Neural progenitor cell (in vitro differentiated cells): ENCODE measurements at regions not wholly inside any gene's neighbourhood (a gene's known extent, or its start where the extent isn't known, plus 50 kb on each side); places are given as distances from the start of the nearest gene placed in this dataset.

ENCODE experiments used
- DNase-seq: peaks from one replicate; pipeline ENCODE4 v3.0.0-alpha.2; 2016; ENCODE audit warnings: low spot score
- H2AFZ ChIP-seq: fragments of 200-600 bp; sonication (generic); replicated peaks from 2 replicates; pipeline ENCODE4 v1.6.1; 2016; ENCODE audit warnings: antibody characterized with exemption
- H3F3A ChIP-seq: fragments of 200-600 bp; sonication (generic); 2 replicates; pipeline ENCODE4 v1.6.1; 2016; ENCODE audit warnings: antibody characterized with exemption, low read depth
- H3K27ac ChIP-seq: fragments of 200-600 bp; sonication (generic); 2 replicates; pipeline ENCODE4 v1.5.1; 2016; ENCODE audit warnings: mild to moderate bottlenecking
- H3K27me3 ChIP-seq: fragments of 200-600 bp; sonication (generic); 2 replicates; pipeline ENCODE4 v1.6.1; 2016; ENCODE audit warnings: mild to moderate bottlenecking, moderate library complexity
- H3K36me3 ChIP-seq: fragments of 200-600 bp; sonication (generic); 2 replicates; pipeline ENCODE4 v1.5.1; 2016
- H3K4me1 ChIP-seq: fragments of 200-600 bp; sonication (generic); 2 replicates; pipeline ENCODE4 v1.6.1; 2016; ENCODE audit warnings: mixed run types
- H3K4me2 ChIP-seq: fragments of 200-600 bp; sonication (generic); 2 replicates; pipeline ENCODE4 v1.6.1; 2016
- H3K4me3 ChIP-seq: fragments of 200-600 bp; sonication (generic); 2 replicates; pipeline ENCODE4 v1.5.1; 2016
- H3K79me2 ChIP-seq: fragments of 200-600 bp; sonication (generic); 2 replicates; pipeline ENCODE4 v1.6.1; 2016; ENCODE audit warnings: low read depth
- H3K9ac ChIP-seq: fragments of 200-600 bp; sonication (generic); 2 replicates; pipeline ENCODE4 v1.6.1; 2016
- H3K9me3 ChIP-seq: fragments of 200-600 bp; sonication (generic); 2 replicates; pipeline ENCODE4 v1.5.1; 2016; ENCODE audit warnings: low read depth
- H4K20me1 ChIP-seq: fragments of 200-600 bp; sonication (generic); 2 replicates; pipeline ENCODE4 v1.6.1; 2016; ENCODE audit warnings: low read depth
- H3K27ac Mint-ChIP-seq: 3 replicates; pipeline ENCODE4 v1.8.0; 2021; ENCODE audit warnings: mixed read lengths
- H3K27me3 Mint-ChIP-seq: 2 replicates; pipeline ENCODE4 v1.8.0; 2022; ENCODE audit warnings: low read depth, mild to moderate bottlenecking, inconsistent platforms, moderate library complexity, mixed read lengths; ENCODE audit not compliant: insufficient read depth
- H3K36me3 Mint-ChIP-seq: 3 replicates; pipeline ENCODE4 v1.8.0; 2021; ENCODE audit warnings: mixed read lengths
- H3K4me1 Mint-ChIP-seq: 3 replicates; pipeline ENCODE4 v1.8.0; 2021; ENCODE audit warnings: mixed read lengths
- H3K4me3 Mint-ChIP-seq: 3 replicates; pipeline ENCODE4 v1.8.0; 2021; ENCODE audit warnings: mild to moderate bottlenecking, moderate library complexity, mixed read lengths
- H3K9me3 Mint-ChIP-seq: 3 replicates; pipeline ENCODE4 v1.8.0; 2020; ENCODE audit warnings: mixed read lengths
- CTCF ChIP-seq: fragments of 200-600 bp; sonication (generic); IDR thresholded peaks from 2 replicates; pipeline ENCODE4 v1.5.1; 2017; ENCODE audit warnings: antibody characterized with exemption, mild to moderate bottlenecking
- EZH2 ChIP-seq: fragments of 200-600 bp; sonication (generic); IDR thresholded peaks from 2 replicates; pipeline ENCODE4 v1.6.1; 2017; ENCODE audit warnings: antibody characterized with exemption, mild to moderate bottlenecking, moderate library complexity
- EZH2phosphoT487 ChIP-seq: fragments of 200-600 bp; sonication (generic); IDR thresholded peaks from 2 replicates; pipeline ENCODE4 v1.6.1; 2017; ENCODE audit warnings: antibody characterized with exemption

- no peak for DNase-seq
- no peaks in the 10 kb centered on the region for H3K9me3 Mint-ChIP-seq
- Histone ChIP-seq H2AFZ (no peak overlapping the region), H3K79me2 (no peaks in the 10 kb centered on the region), H3K36me3 (no peaks in the 10 kb centered on the region), H3K4me2 (no peak overlapping the region), H4K20me1 (peaks cover 4% of the 10 kb centered on the region), H3K27me3 (no peaks in the 10 kb centered on the region), H3K9ac (no peak overlapping the region), H3F3A (peaks cover 11% of the 10 kb centered on the region), H3K4me3 (no peak overlapping the region), H3K9me3 (no peaks in the 10 kb centered on the region), H3K27ac (no peak overlapping the region), H3K4me1 (peaks cover 21% of the 10 kb centered on the region)
- no peak overlapping the region for H3K4me3 Mint-ChIP-seq
- H3K36me3 Mint-ChIP-seq = peaks cover 14% of the 10 kb centered on the region
- TF ChIP-seq EZH2 (no peak), CTCF (no peak), EZH2phosphoT487 (no peak)
- peaks cover 25% of the 10 kb centered on the region for H3K4me1 Mint-ChIP-seq
- peak overlapping the region; percentile 55 for H3K27ac Mint-ChIP-seq
- no peaks in the 10 kb centered on the region for H3K27me3 Mint-ChIP-seq
These were observed 82.7 kb downstream of the RPL27A start for GRCh38 chr11:8765294-8765693.

- H3K4me1 ChIP-seq = peaks cover 21% of the 10 kb centered on the region
- no peaks in the 10 kb centered on the region for H3K36me3 ChIP-seq
- H3K36me3 Mint-ChIP-seq = peaks cover 16% of the 10 kb centered on the region
- peaks cover 11% of the 10 kb centered on the region for H3F3A ChIP-seq
- H3K9me3 Mint-ChIP-seq = no peaks in the 10 kb centered on the region
- no peak overlapping the region for H3K4me3 Mint-ChIP-seq
- no peak overlapping the region for H2AFZ ChIP-seq
- no peak overlapping the region for H3K27ac ChIP-seq
- H3K4me2 ChIP-seq = peak overlapping the region; percentile 43
- no peaks in the 10 kb centered on the region for H3K79me2 ChIP-seq
- H3K4me3 ChIP-seq = no peak overlapping the region
- peak overlapping the region; percentile 48 for H3K27ac Mint-ChIP-seq
- no peaks in the 10 kb centered on the region for H3K27me3 ChIP-seq
- peaks cover 4% of the 10 kb centered on the region for H4K20me1 ChIP-seq
- no peaks in the 10 kb centered on the region for H3K27me3 Mint-ChIP-seq
- TF ChIP-seq CTCF = peak; percentile 22
- TF ChIP-seq EZH2phosphoT487 = no peak
- peak; percentile 50 for DNase-seq
- H3K9me3 ChIP-seq = no peaks in the 10 kb centered on the region
- H3K9ac ChIP-seq = no peak overlapping the region
- peaks cover 25% of the 10 kb centered on the region for H3K4me1 Mint-ChIP-seq
These were observed 83.7 kb downstream of the RPL27A start for GRCh38 chr11:8766043-8766987.

GRCh38 chr11:8766988-8767374, 84.4 kb downstream of the RPL27A start:
- H3K4me1 Mint-ChIP-seq = peaks cover 25% of the 10 kb centered on the region
- peaks cover 16% of the 10 kb centered on the region for H3K36me3 Mint-ChIP-seq
- peaks cover 4% of the 10 kb centered on the region for H4K20me1 ChIP-seq
- H3K4me1 ChIP-seq = peaks cover 21% of the 10 kb centered on the region
- H3K27ac ChIP-seq = no peak overlapping the region
- H3K9me3 Mint-ChIP-seq = no peaks in the 10 kb centered on the region
- H3F3A ChIP-seq = peaks cover 11% of the 10 kb centered on the region
- no peaks in the 10 kb centered on the region for H3K9me3 ChIP-seq
- TF ChIP-seq EZH2 (no peak), CTCF (no peak), EZH2phosphoT487 (no peak)
- H3K4me2 ChIP-seq = peak overlapping the region; percentile 43
- no peak overlapping the region for H2AFZ ChIP-seq
- H3K4me3 Mint-ChIP-seq = no peak overlapping the region
- H3K36me3 ChIP-seq = no peaks in the 10 kb centered on the region
- no peak overlapping the region for H3K9ac ChIP-seq
- H3K27me3 ChIP-seq = no peaks in the 10 kb centered on the region
- no peak overlapping the region for H3K27ac Mint-ChIP-seq
- no peak overlapping the region for H3K4me3 ChIP-seq
- no peaks in the 10 kb centered on the region for H3K79me2 ChIP-seq
- H3K27me3 Mint-ChIP-seq = peaks cover 3% of the 10 kb centered on the region
- DNase-seq = no peak
